ENCODE measurements at regions not wholly inside any gene's neighbourhood (a gene's known extent, or its start where the extent isn't known, plus 50 kb on each side); places are given as distances from the start of the nearest gene placed in this dataset.

- no peak overlapping the region for H4K91ac ChIP-seq (replicated peaks; ENCODE audit: insufficient read length, low read length)
- H2BK20ac ChIP-seq (ENCODE audit: low read length), result no peak overlapping the region
- H3K4ac ChIP-seq (replicated peaks; ENCODE audit: insufficient read length, low read depth, low read length), result no peak overlapping the region
- no peak overlapping the region for H3K14ac ChIP-seq (ENCODE audit: insufficient read length)
- no peak overlapping the region for H2AFZ ChIP-seq (ENCODE audit: low read length)
- ChIA-PET CTCF (ENCODE audit: partially characterized antibody) (no interaction called here), POLR2A (ENCODE audit: partially characterized antibody) (no interaction called here)
- no peak overlapping the region for H3K56ac ChIP-seq (replicated peaks; ENCODE audit: insufficient read length, low read depth, low read length)
- H4K5ac ChIP-seq (ENCODE audit: insufficient read length, low read depth, low read length), result no peak overlapping the region
- no peak overlapping the region for H3K18ac ChIP-seq (ENCODE audit: extremely low read depth, low read length)
- H3K23ac ChIP-seq (ENCODE audit: insufficient read length), result no peak overlapping the region
- H2BK15ac ChIP-seq (ENCODE audit: low read length), result no peak overlapping the region
- H2BK120ac ChIP-seq (replicated peaks; ENCODE audit: low read depth, low read length), result no peak overlapping the region
- H4K8ac ChIP-seq (ENCODE audit: extremely low read depth, insufficient read depth, low read length), result no peak overlapping the region
- H3K79me1 ChIP-seq (ENCODE audit: low read depth, low read length), result no peaks in the 10 kb centered on the region
- no peak overlapping the region for H3K4me2 ChIP-seq (ENCODE audit: insufficient read depth in 1 of 2, low read depth in 2 of 2, low read length in 2 of 2)
- H3K27me3 ChIP-seq (replicated peaks in 1 of 4; ENCODE audit: control insufficient read depth in 3 of 4, extremely low read depth in 1 of 4, insufficient read depth in 3 of 4, low read length in 3 of 4), result no peaks in the 10 kb centered on the region
- H3K23me2 ChIP-seq (ENCODE audit: low read depth, low read length), result no peaks in the 10 kb centered on the region
- no peaks in the 10 kb centered on the region for H3K79me2 ChIP-seq (ENCODE audit: control insufficient read depth in 1 of 2, insufficient read depth in 2 of 2, low read length in 2 of 2)
- no peak overlapping the region for H2AK5ac ChIP-seq (ENCODE audit: low read depth, low read length)
- H2BK5ac ChIP-seq (ENCODE audit: low read depth, low read length), result no peak overlapping the region
- no peak overlapping the region for H3K9ac ChIP-seq (replicated peaks in 1 of 4; ENCODE audit: extremely low read depth in 1 of 4, low read depth in 3 of 4, low read length in 3 of 4)
- DNase-seq (ENCODE audit: low read depth in 1 of 2, low spot score in 2 of 2) (no peak), FAIRE-seq (no peak)
- TF ChIP-seq RFX5 (IDR thresholded peaks at IDR 0.05; ENCODE audit: borderline replicate concordance, low read depth, low read length), result no peak
- no peak for TF ChIP-seq E2F6 (IDR thresholded peaks at IDR 0.05)
- no peak for TF ChIP-seq CEBPB (IDR thresholded peaks at IDR 0.05; ENCODE audit: low read depth, low read length)
- TF ChIP-seq RNF2 (IDR thresholded peaks at IDR 0.05; ENCODE audit: borderline replicate concordance, low read depth, low read length, missing control alignments, poor library complexity, severe bottlenecking), result no peak
- no peak for TF ChIP-seq ATF3 (IDR thresholded peaks at IDR 0.05; ENCODE audit: insufficient read depth, low read depth, low read length)
- TF ChIP-seq NRF1 (IDR thresholded peaks at IDR 0.05; ENCODE audit: low read depth, low read length), result no peak
- TF ChIP-seq POU5F1 (IDR thresholded peaks at IDR 0.05; ENCODE audit: low read depth, low read length), result no peak
- TF ChIP-seq SIX5 (IDR thresholded peaks at IDR 0.05; ENCODE audit: low read depth, low read length), result no peak
- no peak for TF ChIP-seq TCF12 (IDR thresholded peaks at IDR 0.05; ENCODE audit: low read depth, low read length)
- TF ChIP-seq EZH2 (IDR thresholded peaks at IDR 0.05; ENCODE audit: low read depth, low read length, severe bottlenecking), result no peak
- TF ChIP-seq GABPA (IDR thresholded peaks at IDR 0.05; ENCODE audit: borderline replicate concordance, insufficient read depth, low read length), result no peak
- TF ChIP-seq SUZ12 (IDR thresholded peaks at IDR 0.05; ENCODE audit: low read length), result no peak
- no peak for TF ChIP-seq BRCA1 (IDR thresholded peaks at IDR 0.05; ENCODE audit: low read depth, low read length)
- WGBS, 2 experiments (ENCODE audit: extremely low coverage in 1 of 2, insufficient coverage in 1 of 2, insufficient read length in 1 of 2, insufficient replicate concordance in 2 of 2, low coverage in 1 of 2, low lambda C conversion rate in 2 of 2, missing lambda C conversion rate in 1 of 2), result 92% methylated on average over 4 of the region's 4 CpGs; no CpG with 5 or more reads in 1 of the 2 experiments
- no peak overlapping the region for H2BK12ac ChIP-seq (ENCODE audit: low read depth, low read length)
- H3K27ac ChIP-seq (ENCODE audit: low read depth, low read length), result no peak overlapping the region
- H3K4me3 ChIP-seq (ENCODE audit: extremely low read depth in 1 of 4, insufficient read depth in 2 of 4, low read depth in 3 of 4, low read length in 4 of 4), result no peak overlapping the region
- no peaks in the 10 kb centered on the region for H3K4me1 ChIP-seq (replicated peaks in 1 of 4; ENCODE audit: control insufficient read depth in 3 of 4, insufficient read depth in 4 of 4, low read length in 3 of 4)
- no peaks in the 10 kb centered on the region for H4K20me1 ChIP-seq (replicated peaks in 1 of 2; ENCODE audit: control insufficient read depth in 1 of 2, insufficient read depth in 2 of 2, low read length in 2 of 2)
- no peaks in the 10 kb centered on the region for H3K36me3 ChIP-seq (ENCODE audit: control insufficient read depth in 2 of 4, insufficient read depth in 4 of 4, low read length in 3 of 4)
- H3K9me3 ChIP-seq (ENCODE audit: insufficient read depth in 2 of 2, low read depth in 1 of 2, low read length in 1 of 2), result no peaks in the 10 kb centered on the region
Measured at GRCh38 chr4:12548678-12549077, 935.5 kb downstream of the RAB28 start.
